Colonic mucosa (tissue), 4 donors: ENCODE measurements at regions not wholly inside any gene's neighbourhood (a gene's known extent, or its start where the extent isn't known, plus 50 kb on each side); places are given as distances from the start of the nearest gene placed in this dataset.
"Not testable (repeated sequence)": the region's sequence is repeated elsewhere in the genome, so short reads cannot be mapped to it uniquely, and the experiment has no call there.

ENCODE experiments used
- DNase-seq: peaks from one replicate; pipeline ENCODE4 v3.0.0-alpha.2; 2020
- H3K27ac ChIP-seq: fragments of 200-600 bp; one replicate; pipeline ENCODE4 v1.8.0; 2021
- H3K27me3 ChIP-seq: fragments of 200-600 bp; one replicate; pipeline ENCODE4 v1.8.0; 2021
- H3K36me3 ChIP-seq: fragments of 200-600 bp; one replicate; pipeline ENCODE4 v1.8.0; 2021
- H3K4me1 ChIP-seq: fragments of 200-600 bp; one replicate; pipeline ENCODE4 v1.8.0; 2021; ENCODE audit warnings: mild to moderate bottlenecking
- H3K4me3 ChIP-seq: fragments of 200-600 bp; one replicate; pipeline ENCODE4 v1.8.0; 2021
- H3K9ac ChIP-seq, 2 donors: one replicate each; pipeline ENCODE4 v1.7.0; 2013; ENCODE audit warnings: control low read depth in 2 of 2, low read depth in 2 of 2, low read length in 2 of 2
- H3K9me3 ChIP-seq: fragments of 200-600 bp; one replicate; pipeline ENCODE4 v1.8.0; 2021
- intact Hi-C: fragments of 100-400 bp; cut with DNase I; formaldehyde crosslinking; loops from one replicate; pipeline ENCODE4 v1.14.1; 2022
- TF ChIP-seq, protein P1 (sequence below): fragments of 200-600 bp; IDR thresholded peaks from one replicate; pipeline ENCODE4 v1.8.0; 2022; ENCODE audit warnings: antibody characterized with exemption, mild to moderate bottlenecking
- donor health status: healthy.
- donor health status: DM: no; HTN: no; CAD: no.
- donor health status: DM: no; HTN: no; CAD: no.

DNA sequence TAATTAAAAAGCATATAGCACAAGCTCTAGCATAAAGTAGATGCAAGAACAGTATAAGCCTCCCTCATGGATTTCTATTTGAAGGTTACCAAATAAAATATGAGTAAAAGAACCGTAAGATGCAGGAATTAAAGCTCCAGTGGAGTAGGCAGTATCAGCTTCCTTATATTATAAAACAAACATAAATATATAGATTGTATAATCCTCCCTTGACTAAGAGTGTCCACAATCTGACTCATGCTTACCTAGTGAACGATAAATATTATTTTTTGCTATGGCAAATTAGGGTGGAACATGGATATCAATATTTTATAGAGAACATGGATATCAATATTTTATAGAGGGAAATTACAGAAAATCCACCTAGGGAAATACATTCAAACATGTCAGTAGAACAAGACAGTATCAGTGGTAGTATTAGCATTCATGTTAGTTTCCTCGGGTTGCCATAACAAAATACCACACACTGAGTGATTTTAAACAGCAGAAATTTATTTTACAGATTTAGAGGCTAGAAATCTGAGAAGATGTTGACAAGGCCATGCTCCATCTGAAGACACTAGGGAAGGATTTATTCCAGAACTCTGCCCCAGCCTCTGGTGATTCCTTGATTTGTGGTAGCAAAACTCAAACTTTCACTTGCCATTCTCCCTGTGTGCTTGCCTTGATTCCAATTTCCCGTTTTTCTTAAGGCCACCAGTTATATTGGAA lies 1521.3 kb downstream of the SI start:
- no peak overlapping the region for H3K4me3 ChIP-seq

DNA sequence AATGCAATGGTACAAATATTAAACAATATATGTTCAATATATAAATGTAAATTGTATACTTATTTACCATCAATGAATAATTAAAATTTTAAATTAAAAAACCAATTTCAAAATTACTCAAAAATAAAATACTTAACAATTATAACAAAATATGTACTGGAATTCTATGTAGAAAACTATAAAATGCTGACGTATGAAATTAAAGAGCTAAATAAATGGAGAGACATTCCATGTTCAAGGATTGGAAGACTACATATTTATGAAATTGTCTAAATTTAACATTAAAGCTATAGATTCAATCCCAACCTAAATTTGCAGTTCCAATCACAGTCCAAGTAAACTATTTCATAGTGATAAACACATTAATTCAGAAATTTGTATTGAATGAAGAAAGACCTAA lies 1522.4 kb downstream of the SI start:
- Histone ChIP-seq H3K27ac (no peak overlapping the region), H3K9ac (no peak overlapping the region), H3K9me3 (no peaks in the 10 kb centered on the region), H3K27me3 (no peaks in the 10 kb centered on the region), H3K36me3 (no peaks in the 10 kb centered on the region), H3K4me1 (no peaks in the 10 kb centered on the region), H3K4me3 (no peak overlapping the region)
- TF ChIP-seq, protein P1, sequence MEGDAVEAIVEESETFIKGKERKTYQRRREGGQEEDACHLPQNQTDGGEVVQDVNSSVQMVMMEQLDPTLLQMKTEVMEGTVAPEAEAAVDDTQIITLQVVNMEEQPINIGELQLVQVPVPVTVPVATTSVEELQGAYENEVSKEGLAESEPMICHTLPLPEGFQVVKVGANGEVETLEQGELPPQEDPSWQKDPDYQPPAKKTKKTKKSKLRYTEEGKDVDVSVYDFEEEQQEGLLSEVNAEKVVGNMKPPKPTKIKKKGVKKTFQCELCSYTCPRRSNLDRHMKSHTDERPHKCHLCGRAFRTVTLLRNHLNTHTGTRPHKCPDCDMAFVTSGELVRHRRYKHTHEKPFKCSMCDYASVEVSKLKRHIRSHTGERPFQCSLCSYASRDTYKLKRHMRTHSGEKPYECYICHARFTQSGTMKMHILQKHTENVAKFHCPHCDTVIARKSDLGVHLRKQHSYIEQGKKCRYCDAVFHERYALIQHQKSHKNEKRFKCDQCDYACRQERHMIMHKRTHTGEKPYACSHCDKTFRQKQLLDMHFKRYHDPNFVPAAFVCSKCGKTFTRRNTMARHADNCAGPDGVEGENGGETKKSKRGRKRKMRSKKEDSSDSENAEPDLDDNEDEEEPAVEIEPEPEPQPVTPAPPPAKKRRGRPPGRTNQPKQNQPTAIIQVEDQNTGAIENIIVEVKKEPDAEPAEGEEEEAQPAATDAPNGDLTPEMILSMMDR, result no peak
- intact Hi-C loops, result no loop called here
- DNase-seq, result no peak

More for the DNA sequence above, 1521.3 kb downstream of the SI start:
- Histone ChIP-seq H3K4me1 (no peaks in the 10 kb centered on the region), H3K9ac (no peak overlapping the region), H3K27ac (no peak overlapping the region), H3K9me3 (no peaks in the 10 kb centered on the region), H3K36me3 (no peaks in the 10 kb centered on the region), H3K27me3 (no peaks in the 10 kb centered on the region)
- DNase-seq, result no peak
- intact Hi-C loops, result no loop called here
- TF ChIP-seq, protein P1, result no peak

- H3K27ac ChIP-seq, result no peak overlapping the region
- TF ChIP-seq, protein P1, result no peak
- no peaks in the 10 kb centered on the region for H3K27me3 ChIP-seq
- H3K9ac ChIP-seq, result no peak overlapping the region
- no peak overlapping the region for H3K4me3 ChIP-seq
- no peaks in the 10 kb centered on the region for H3K9me3 ChIP-seq
- H3K4me1 ChIP-seq, result no peaks in the 10 kb centered on the region
- H3K36me3 ChIP-seq, result no peaks in the 10 kb centered on the region
- no peak for DNase-seq
- intact Hi-C loops, result no loop called here
Observed at GRCh38 chr3:163552659-163552966, 1525.7 kb downstream of the SI start.

- intact Hi-C loops, H3K4me1 ChIP-seq, H3K27me3 ChIP-seq, H3K4me3 ChIP-seq, H3K9me3 ChIP-seq, H3K36me3 ChIP-seq, H3K27ac ChIP-seq, H3K9ac ChIP-seq, DNase-seq: not testable (repeated sequence)
Observed at GRCh38 chr3:163551915-163552658, 1526.2 kb downstream of the SI start.

DNA sequence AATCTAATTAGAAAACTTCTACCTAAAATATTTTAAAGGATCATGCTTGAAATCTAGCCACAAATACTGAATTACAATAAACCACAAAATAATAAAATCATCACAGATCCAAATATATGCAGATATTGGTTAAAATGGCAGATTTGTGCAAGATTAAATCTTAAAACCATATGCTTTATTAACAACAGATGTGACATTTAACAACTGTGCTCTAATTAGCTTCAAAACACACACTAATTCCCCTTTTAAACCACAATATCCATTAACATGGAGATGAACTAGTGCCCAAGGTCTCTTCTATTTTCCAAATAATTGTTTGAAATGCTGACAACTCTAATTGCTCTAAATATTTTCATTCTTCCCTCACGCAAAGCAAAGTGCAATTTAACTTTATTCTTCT lies 1530.3 kb downstream of the SI start:
- intact Hi-C loops, result no loop called here
- TF ChIP-seq, protein P1, result no peak
- no peak overlapping the region for H3K27ac ChIP-seq
- H3K9ac ChIP-seq, result no peak overlapping the region
- no peak overlapping the region for H3K4me3 ChIP-seq
- H3K27me3 ChIP-seq, result no peaks in the 10 kb centered on the region
- H3K9me3 ChIP-seq, result no peaks in the 10 kb centered on the region
- no peak for DNase-seq
- H3K36me3 ChIP-seq, result no peaks in the 10 kb centered on the region
- no peaks in the 10 kb centered on the region for H3K4me1 ChIP-seq

GRCh38 chr3:163547014-163547685 lies 1531.1 kb downstream of the SI start:
- H3K36me3 ChIP-seq, result no peaks in the 10 kb centered on the region
- intact Hi-C loops, result no loop called here
- no peaks in the 10 kb centered on the region for H3K9me3 ChIP-seq
- no peak overlapping the region for H3K4me3 ChIP-seq
- no peak overlapping the region for H3K27ac ChIP-seq
- no peaks in the 10 kb centered on the region for H3K27me3 ChIP-seq
- H3K9ac ChIP-seq, result no peak overlapping the region
- H3K4me1 ChIP-seq, result no peaks in the 10 kb centered on the region
- TF ChIP-seq, protein P1, result no peak
- no peak for DNase-seq
